ENCODE measurements at regions not wholly inside any gene's neighbourhood (a gene's known extent, or its start where the extent isn't known, plus 50 kb on each side); places are given as distances from the start of the nearest gene placed in this dataset.

DNA sequence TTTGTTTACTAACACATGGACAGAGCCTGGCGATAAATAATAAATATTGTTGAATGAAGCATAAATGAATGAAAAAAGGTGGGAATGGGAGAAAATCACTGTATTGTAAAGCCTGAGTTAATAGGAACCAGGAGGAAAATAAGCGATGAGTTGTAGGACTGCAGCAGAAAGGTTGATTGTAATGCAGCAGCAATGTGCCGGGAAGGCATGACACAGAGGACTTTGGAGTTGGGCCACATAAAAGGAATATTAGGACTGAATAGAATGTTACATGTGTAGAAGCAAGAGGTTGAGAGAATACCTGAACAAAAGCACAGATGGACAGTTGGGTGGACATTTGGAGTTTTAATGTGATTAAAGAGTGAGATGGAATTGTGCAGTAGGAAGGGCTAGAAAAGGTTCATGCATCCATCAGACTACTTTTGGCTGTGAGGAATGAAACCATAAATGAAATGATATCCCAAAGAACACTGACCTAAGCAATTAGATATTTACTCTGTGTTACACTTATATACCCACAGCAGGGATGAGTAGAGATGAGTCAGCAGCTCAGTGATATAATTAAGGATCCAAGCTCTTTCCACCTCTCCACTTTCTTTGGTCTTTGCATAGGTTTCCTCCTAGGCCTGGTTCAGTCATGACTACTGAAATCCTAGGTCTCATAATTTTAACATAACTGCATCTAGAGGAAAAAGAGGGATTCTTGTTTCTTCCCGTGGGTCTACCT, 55.4 kb downstream of the CCER1 start:
- no peak for ATAC-seq

DNA sequence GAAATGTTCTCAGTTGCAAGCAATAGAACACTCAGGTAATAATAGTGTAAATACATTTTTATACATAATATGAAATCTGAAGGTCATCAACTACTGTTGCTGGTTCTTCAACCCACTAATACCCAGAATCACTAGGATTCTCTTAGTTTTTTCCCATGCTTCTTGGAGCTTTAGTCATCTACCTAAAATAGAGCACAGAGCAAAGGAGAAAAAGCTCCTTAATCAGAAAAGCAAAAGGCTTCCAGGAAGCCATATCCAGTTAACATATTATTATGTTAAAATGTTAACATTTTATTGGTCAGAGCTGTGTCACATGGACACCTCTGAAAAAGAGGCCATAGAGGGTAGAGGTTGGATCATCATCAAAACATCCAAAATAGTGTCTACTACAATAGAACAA, 57.0 kb downstream of the CCER1 start:
- ATAC-seq: no peak

DNA sequence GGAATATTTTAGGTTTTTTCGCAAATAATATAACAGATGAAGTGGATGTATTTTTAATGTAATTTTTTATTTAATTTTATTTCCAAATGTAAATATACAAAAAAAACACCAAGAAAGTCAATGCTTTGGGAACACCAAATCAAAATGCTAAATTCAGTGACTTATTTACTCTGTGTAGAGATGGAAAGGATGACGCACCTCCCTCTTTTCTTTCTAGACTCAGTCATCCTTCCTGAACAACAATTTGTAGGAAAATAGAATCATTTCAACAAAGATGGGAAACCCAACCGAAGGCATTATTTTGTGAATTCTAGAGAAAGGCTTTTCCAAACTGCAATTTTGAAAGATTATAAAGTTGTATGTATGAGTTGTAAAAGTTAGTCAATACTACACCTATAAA, 57.7 kb downstream of the CCER1 start:
- ATAC-seq: no peak

DNA sequence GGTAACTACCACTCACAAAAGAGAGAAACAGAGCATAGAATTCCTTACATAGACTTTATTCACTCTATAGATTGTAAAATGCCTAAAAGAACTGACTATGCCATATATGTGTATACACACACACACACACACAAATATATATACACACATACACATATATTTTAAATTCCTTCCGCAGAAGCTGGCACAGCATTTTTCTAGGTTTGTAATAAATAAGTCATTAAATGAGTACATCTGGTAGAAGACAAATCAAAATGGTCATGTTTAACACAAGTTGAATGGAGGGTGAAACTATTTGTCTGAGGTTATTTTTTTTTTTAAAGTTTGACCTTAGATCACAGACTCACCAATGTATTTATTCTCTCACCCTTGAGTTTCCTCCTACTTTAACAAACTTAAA, 58.2 kb downstream of the CCER1 start:
- ATAC-seq: no peak

DNA sequence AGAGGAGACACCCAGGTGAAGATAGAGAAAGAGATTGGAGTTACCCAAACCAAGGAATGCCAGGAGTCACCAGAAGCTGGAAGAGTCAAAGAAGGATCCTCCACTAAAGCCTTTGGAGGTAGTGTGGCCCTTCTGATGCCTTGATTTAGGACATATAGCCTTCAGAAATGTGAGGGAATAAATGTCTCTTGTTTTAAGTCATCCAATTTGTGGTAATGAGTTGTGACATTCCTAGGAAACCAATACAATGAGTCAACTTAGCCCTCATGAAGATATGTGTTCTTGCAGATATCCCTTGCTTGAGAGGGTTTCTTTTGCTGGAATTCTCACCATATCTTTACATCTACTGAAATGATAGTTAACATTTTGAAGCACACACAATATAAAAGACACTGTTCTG, 58.8 kb downstream of the CCER1 start:
- no peak for ATAC-seq

DNA sequence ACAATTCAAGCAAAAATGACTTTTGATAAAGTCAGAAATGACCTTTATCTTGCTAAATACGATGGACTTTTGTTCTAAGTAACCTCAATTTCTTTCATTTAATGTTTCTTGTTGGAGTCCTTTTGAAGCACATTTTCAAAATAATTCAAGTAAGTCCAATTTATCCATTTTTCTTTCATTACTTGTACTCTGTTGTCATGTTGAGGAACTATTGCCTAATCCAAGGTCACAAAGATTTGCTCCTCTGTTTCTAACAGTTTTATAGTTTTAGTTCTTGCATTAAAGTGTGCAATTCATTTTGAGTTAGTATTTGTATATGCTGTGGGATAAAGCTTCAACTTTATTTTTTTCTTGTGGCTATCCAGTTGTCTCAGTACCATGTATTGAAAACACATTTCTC, 66.7 kb downstream of the CCER1 start:
- no peak for ATAC-seq

DNA sequence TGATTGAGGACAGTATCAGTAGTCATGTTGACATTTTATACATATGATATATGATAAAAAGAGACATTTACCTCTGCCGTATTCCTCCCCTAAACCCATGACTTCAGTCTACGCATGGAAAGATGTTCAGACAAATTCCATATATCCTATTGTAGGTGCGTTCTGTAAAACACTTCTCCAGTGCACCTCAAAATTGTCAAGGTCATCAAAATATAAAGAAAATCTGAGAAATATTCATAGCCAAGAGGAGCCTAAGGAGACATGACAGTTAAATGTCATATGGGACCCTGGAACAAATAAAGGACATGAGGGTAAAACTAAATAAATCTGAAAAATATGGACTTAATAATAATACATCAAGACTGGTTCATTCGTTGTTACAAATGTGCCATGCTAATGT, 71.5 kb downstream of the CCER1 start:
- no peak for ATAC-seq

DNA sequence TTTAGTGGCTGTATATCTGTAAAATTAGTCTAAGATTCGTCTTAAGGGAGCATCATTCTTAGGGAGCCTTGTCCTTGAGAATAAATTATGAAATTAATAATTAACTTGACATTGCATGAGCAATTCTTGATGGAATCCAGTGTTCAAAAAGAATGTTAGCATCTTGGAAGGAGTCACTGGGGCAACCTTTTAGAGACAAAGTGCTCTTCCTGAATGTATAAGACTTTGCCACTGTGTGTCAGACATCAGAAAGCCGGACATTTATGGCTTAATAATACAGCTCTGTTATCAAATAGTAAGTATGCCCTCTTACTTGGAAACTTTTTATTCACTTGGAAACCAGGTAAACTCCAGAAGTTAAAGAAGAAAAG, 83.3 kb downstream of the CCER1 start:
- no peak for ATAC-seq

DNA sequence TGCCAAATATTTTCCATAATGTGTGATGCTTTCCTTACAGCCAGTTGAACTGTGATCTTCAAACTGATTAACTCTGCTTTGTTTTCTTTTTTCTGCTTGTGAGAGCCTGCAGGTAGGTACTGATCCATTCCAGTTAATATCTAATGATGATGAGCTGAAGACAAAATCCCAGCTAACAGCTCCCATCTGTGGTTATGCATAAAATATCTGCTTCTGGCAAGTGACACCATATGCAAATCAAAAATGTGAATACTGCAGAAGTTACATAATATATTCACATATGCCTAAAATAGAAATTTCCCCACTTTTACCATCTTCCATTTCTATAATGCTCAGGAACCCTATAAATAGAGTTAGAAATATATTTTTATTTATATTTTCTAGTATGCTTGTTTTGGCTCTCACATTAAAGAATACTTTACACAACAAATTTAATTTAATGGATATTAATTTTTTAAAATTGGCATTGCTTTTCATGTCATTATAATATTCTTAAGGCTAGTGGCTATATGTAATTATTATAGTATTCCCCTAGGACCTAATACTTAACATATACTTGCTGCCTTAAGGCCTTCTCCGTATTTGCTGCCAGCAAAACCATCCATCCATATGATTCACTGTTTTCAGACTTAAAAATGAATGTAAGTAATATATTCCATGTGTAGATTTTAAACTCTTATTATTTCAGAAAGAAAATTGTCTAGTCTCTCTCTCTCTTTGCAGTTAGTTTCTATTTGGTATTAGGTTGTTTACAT, 83.8 kb downstream of the CCER1 start:
- no peak for ATAC-seq

DNA sequence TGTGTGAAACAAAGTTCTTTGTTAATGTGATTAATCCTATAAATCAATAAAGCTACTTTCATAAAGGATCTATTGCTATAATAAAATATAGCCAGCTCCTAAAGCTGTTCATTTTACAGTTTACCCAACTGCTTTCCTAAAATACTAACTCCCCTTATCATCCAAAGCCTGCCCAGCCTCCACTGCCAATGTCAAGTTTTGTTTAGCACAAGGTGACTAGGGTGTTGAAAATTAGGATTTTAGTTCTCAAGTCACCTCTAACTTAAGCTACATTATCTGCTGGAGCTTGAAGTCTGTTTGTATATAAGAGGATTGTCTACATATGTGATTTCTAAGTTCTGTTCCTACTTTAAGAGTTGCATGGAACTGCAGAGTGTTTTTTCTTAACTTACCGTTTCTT, 86.3 kb downstream of the CCER1 start:
- no peak for ATAC-seq

DNA sequence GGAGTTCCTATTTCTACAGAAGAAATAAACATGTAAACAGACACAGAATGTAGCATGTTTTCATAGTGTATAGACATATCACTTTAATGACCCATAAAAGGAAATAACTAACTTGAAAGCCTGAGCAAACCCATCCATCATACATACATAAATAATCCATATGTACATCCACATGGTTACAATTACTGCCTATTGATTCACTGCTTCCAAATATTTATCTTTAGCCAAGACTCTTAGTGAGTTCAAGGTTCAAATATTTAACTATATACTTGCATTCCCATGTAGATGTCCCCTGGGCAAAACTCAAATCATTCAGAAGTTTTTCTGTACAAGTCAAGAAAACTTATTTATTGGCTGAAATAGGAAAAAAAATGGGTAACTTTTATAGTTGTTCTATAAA, 95.4 kb downstream of the CCER1 start:
- no peak for ATAC-seq

DNA sequence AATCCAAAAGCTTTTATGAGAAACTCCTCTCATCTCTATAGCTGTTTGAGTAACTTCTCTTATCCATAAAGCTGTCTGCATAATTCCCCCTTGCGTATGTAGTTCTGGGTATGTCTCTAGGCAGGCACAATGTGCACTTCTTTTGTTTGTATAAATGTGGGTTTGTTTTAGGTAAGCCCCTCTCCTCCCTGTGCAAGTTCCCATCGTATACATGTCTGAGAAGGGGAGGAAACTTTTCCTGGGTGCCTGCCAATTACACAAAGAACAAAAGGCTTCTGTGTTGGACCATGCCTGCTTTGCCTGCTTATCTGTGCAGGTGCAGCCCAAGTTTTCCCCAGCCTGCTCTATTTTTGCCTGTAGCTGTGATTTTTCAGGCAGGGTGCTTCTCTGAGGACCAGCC, 96.7 kb downstream of the CCER1 start:
- no peak for ATAC-seq

DNA sequence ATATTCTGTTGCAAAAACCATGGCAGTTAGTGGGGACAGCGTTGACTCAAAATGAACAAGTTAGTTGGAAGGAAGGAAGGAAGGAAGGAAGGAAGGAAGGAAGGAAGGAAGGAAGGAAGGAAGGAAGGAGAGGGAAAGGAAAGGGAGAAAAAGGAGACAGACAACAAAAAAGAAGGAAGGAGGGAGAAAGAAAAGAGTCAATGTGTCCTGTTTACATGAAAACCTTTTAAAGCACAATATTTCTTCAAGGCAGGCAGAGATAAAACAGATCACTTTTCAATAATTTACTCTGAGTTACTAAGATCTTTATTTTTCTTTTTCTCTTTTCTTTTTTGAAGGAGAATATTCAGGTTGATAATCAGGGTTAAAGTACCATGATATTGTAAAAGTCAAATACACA, 99.4 kb downstream of the CCER1 start:
- ATAC-seq: no peak

DNA sequence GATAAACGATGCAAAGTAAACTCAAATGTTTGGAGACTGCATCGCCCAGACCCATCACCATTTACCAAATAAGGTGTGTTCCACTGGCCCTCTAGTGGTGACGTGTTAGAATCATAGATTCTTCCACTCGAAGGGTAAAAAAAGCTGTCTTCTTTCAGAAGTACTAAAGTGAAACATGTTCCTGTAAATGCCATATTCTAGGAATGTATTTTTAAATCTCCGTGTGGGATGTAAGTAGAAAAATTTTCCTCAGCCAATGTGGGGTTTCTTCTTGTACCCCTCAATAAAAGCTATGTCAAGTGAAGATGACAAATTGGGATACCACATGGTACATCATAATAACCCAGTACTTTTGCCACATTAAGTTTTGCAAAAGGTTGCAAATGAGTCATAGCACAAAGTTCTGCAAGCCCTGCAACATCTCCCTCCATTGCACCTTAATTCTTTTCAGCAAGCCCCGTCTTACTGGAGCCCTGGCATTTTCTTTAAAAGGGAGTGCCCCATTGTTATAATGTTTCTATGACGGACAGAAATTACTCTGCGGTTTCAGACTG, 100.8 kb downstream of the CCER1 start:
- ATAC-seq: peak; percentile 78

DNA sequence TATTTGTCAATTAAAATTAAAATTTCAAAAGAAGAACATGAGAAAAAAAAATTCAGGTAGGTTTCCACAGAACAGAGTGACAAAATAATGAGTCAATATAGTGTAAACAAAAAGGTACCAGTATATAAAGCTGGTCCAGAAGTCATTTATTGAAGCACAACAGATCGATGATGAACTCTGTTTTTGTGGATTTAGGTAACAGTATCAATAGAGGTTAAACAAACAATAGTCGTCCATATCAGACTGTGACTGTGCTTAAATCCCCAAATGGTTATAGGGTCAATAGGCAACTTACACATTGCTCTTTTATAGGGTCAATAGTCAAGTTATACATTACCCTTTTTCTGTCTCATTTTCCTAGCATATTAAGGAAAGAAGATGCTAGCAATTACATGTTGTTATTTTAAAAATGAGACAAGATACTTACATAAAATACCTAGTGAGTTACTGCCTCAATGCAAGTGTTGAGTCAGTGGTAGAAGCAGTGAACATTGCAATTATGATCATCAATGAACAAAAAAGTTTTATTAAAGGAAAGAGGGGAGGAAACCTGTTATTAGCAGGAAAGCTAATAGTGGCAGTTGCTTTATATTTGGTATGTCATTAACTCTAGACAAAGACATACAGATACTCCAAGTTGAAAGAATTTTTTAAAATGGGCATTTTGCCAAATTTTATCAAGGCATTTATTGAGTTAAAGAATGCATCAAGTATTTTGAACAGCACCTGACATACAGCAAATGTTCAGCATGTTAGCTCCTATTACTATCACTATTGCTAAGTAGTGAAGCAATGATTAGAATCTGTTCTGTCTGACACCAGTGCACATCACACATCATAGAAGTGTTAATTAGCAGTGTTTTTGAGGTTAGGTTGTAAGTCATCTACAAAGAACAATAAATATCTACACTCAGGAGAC, 102.9 kb downstream of the CCER1 start:
- no peak for ATAC-seq

DNA sequence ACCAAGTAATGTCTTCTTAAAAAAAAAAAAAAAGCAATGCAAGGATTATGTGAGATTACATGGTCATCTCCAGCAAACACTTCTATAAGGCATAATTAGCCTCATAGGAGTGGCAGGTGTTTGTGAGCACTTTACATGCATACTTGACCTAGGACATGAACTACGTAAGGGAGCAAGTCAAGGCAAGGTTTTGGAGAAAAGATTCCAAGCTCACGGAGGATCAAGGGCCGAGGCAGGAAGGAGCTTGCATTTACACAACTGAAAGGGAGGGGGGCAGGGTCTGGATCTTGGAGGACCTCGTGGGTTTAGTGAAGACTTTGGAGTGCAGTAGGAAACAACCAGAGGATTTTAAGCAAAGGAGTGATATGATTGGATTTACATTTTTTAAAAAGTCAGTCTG, 112.5 kb downstream of the CCER1 start:
- peak; percentile 91 for ATAC-seq

DNA sequence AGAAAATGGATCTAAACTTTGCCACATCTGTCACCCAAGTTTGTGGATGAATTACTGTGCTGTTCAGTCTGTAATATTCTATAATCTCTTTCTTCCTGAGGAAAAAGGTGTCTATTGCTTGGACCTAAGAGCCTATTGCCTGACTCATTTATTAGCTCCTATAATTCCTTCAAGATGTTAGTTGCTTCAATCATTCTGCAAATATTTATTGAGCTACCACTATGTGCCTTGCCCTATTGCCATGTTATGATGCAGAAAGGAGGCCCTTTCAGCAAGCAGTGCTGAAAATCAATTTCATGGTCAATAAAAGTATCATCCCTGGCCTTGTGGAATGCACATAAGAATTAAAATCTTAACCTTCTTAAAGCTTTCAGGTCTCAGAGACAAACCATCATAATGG, 113.6 kb downstream of the CCER1 start:
- no peak for ATAC-seq

DNA sequence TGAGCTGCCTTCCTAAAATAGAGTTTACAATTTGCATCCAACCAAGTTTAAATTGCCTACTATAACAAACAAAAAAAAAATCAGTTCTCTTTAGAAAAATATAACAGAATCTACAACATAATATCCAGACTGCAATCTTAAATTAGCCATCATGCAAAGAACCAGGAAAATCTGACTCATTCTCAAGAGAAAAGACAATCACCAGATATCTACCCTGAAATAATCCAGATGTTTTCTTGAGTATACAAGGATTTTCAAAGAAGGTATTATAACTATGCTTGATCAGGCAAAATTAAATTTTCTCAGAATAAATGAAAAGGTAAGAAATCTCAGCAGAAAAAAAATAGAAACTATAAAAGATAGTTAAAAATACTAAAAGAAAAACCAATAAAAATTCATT, 115.6 kb downstream of the CCER1 start:
- ATAC-seq: no peak

DNA sequence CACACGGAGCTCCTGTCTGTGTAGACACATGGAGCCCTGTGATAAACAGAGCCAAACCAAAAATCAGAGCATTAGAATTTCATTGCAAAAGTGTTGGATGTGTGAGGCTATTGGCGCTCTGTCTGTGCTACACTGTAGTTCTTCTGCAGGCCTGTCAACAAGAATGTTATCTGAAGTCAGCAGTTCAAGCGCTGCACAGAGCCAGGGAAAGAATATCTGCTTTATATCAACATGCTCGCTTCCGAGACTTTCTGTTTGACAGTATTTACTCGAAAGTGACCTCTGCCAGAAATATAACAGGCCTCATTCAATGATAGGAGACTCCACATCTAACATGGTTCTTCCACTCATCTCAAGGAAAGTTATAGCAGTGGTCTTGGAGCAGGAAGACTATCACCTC, 118.3 kb downstream of the CCER1 start:
- ATAC-seq: no peak

DNA sequence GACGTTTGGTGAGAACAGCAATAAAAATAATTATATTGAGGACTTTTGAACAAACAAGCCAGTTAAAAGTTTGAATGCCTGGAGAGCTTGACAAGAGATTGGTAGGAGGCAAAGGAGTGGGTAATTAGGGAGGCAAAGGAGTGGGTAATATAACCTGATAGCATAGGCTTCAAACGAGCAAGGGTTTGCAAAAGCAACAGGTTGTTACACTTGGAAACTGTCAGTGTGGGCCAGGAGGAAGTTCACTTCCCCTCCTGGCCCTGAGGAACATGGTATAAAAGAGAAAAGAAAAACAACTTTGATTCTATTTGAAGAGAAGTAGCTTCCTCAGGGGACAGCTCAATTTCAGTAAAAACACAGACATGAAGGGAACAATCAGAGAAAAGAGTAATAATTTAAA, 121.7 kb downstream of the CCER1 start:
- ATAC-seq: no peak

DNA sequence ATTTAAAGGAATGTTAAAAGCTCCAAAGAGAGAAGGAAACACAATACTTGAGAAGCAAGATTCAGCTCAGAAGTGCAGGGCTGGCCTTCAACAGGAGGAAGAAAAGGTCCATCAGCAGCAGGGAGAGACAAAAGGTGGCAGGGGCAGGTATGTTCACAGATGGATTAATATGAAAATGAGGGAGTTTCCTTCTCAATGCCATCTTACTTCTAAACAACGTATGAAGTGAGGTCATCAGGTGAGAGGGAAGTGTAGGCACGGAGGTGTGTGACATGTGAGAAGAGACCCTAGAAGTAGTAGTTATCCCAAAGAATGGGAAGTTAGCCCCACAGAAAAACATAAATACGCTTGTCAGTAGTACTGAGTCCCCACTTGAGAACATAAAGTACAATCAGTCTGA, 122.5 kb downstream of the CCER1 start:
- ATAC-seq: peak; percentile 56

DNA sequence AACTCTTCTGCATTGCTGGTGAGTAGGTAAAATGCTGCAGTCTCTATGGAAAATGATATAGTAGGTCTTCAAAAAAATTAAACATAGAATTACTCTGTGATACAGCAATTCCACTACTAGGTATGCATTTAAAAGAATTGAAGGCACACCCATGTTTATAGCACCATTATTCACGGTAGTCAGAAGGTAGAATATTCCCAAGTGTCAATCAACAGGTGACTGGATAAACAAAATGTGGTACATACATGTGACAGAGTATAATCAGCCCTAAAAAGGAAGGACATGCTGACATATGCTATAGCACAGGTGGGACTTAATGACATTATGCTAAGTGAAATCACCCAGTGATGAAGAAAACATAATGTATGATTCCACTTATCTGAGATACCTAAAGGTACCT, 123.3 kb downstream of the CCER1 start:
- ATAC-seq: no peak

DNA sequence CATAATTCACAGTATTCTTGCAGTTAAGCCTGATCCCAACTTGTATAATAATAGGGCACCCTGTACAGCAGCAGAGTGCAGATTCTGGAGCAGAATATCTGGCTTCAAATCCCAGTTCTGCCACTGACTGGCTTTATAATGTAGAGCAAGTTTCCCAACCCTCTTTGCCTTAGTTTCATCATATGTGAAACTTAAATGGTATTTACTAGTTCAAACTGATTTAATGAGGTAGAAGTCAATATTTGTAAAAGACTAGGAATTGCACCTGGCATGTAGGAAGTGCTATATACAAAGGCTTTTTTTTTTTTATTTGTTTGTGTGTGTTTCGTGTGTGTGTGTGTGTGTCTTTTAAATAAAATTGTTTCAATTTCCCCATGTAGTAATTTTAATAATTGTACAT, 125.9 kb downstream of the CCER1 start:
- ATAC-seq: no peak

Measured in esophagus mucosa (tissue), 1 donor.